ENCODE measurements at regions not wholly inside any gene's neighbourhood (a gene's known extent, or its start where the extent isn't known, plus 50 kb on each side); places are given as distances from the start of the nearest gene placed in this dataset.
"Not testable (repeated sequence)": the region's sequence is repeated elsewhere in the genome, so short reads cannot be mapped to it uniquely, and the experiment has no call there.

DNA sequence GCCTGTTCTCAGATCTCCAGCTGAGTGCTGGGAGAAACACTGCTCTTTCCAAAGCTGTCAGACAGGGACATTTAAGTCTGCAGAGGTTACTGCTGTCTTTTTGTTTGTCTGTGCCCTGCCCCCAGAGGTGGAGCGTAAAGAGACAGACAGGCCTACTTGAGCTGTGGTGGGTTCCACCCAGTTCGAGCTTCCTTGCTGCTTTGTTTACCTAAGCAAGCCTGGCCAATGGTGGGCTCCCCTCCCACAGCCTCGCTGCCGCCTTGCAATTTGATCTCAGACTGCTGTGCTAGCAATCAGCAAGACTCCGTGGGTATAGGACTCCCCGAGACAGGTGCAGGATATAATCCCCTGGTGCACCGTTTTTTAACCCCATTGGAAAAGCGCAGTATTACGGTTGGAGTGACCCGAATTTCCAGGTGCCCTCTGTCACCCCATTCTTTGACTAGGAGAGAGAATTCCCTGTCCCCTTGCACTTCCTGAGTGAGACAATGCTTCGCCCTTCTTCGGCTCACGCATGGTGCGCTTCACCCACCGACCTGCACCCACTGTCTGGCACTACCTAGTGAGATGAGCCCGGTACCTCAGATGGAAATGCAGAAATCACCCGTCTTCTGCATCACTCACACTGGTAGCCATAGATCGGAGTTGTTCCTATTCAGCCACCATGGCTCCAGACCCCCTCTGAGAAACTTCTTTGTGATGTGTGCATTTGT is 650.3 kb upstream of the ALG10B start:
- Mint-ChIP-seq H3K4me1 (ENCODE audit: low read depth) (no peaks in the 10 kb centered on the region), H3K9me3 (peaks cover 10% of the 10 kb centered on the region), H3K27me3 (ENCODE audit: low read depth) (no peaks in the 10 kb centered on the region), H3K36me3 (ENCODE audit: low read depth) (no peaks in the 10 kb centered on the region), H3K27ac (no peak overlapping the region), H3K4me3 (no peak overlapping the region)
- DNase-seq (ENCODE audit: low spot score), result no peak

GRCh38 chr12:37668557-37668956 is 648.0 kb upstream of the ALG10B start:
- not testable (repeated sequence) for H3K9me3 Mint-ChIP-seq; H3K27me3 Mint-ChIP-seq (ENCODE audit: low read depth); H3K4me1 Mint-ChIP-seq (ENCODE audit: low read depth)

GRCh38 chr12:37672655-37673260 is 643.8 kb upstream of the ALG10B start:
- no peak for DNase-seq (ENCODE audit: low spot score)
- Mint-ChIP-seq H3K27ac (no peak overlapping the region), H3K4me3 (no peak overlapping the region), H3K9me3 (no peaks in the 10 kb centered on the region), H3K36me3 (ENCODE audit: low read depth) (no peaks in the 10 kb centered on the region), H3K4me1 (ENCODE audit: low read depth) (no peaks in the 10 kb centered on the region), H3K27me3 (ENCODE audit: low read depth) (no peaks in the 10 kb centered on the region)

More at GRCh38 chr12:37668557-37668956, 648.0 kb upstream of the ALG10B start:
- H3K4me3 Mint-ChIP-seq; H3K36me3 Mint-ChIP-seq (ENCODE audit: low read depth); DNase-seq (ENCODE audit: low spot score); H3K27ac Mint-ChIP-seq: not testable (repeated sequence)

GRCh38 chr12:37720846-37721245 is 595.7 kb upstream of the ALG10B start:
- DNase-seq (ENCODE audit: low spot score), result no peak
- Mint-ChIP-seq H3K27me3 (ENCODE audit: low read depth) (no peaks in the 10 kb centered on the region), H3K4me3 (no peak overlapping the region), H3K27ac (no peak overlapping the region), H3K4me1 (ENCODE audit: low read depth) (no peaks in the 10 kb centered on the region), H3K36me3 (ENCODE audit: low read depth) (no peaks in the 10 kb centered on the region), H3K9me3 (peaks cover 45% of the 10 kb centered on the region)

DNA sequence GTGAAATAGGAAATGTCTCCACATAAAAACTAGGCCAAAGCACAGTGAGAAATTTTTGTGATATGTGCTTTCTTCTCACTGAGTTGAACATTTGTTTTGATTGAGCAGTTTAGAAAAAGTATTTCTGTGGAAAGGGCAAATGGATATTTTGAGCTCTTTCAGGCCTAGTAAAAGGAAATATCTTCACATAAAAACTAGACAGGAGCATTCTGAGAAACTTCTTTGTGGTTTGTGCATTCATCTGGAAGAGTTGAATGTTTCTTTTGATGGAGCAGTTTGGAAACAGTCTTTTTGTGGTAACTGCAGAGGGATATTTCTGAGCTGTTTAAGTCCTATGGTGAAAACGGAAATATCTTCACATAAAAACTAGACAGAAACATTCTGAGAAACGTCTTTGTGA is 582.7 kb upstream of the ALG10B start:
- Mint-ChIP-seq H3K36me3 (ENCODE audit: low read depth) (no peaks in the 10 kb centered on the region), H3K27me3 (ENCODE audit: low read depth) (no peaks in the 10 kb centered on the region), H3K4me3 (no peak overlapping the region), H3K9me3 (peaks cover 67% of the 10 kb centered on the region), H3K4me1 (ENCODE audit: low read depth) (no peaks in the 10 kb centered on the region), H3K27ac (no peak overlapping the region)
- DNase-seq (ENCODE audit: low spot score), result no peak
